ENCODE measurements at regions not wholly inside any gene's neighbourhood (a gene's known extent, or its start where the extent isn't known, plus 50 kb on each side); places are given as distances from the start of the nearest gene placed in this dataset.

DNA sequence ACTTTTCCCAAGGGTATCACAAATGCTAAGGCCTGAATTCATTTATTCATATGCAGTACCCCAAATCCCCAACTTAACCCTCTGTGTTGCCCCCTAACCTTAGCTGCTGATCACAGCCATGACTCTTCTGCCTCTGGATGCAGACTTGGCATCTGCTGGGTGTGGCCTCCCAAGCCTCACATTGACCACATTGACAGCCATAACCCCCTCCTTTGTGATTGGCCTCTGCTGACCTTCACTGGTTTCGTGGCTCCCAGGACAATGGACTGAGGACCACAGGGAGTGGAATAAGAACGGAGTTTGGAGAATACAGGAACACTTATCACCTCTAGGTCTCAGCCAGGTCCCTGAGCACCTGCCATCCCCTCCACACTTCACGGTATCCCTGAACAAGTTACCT, 123.6 kb upstream of the CPEB2 start:
- no peak overlapping the region for H3K4me3 ChIP-seq
- intact Hi-C loops (cut with DNase I) = no loop called here
- WGBS (ENCODE audit: insufficient coverage, low coverage, low lambda C conversion rate, missing lambda C conversion rate) = 93% methylated on average over 3 of the region's 3 CpGs

DNA sequence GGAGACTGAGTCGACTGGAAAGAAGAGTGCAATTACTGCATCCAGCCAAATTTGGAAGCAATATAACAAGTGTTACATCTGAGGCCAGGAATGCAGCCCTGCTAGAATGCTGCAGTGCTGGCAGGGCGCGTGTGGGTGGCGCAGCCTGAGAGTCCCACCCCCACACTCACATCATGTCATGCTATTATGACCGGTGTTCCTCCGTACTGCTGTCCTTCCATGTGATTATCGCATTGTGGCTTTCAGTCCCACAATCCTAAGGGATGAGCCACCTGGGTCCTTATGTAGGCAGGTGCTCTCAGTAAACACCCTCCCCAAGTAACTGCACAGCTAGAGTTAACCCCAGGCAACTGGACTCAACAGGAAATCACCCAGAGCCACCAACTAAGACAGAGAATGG, 122.6 kb upstream of the CPEB2 start:
- intact Hi-C loops (cut with DNase I) = no loop called here
- H3K27ac ChIP-seq = no peak overlapping the region
- peaks cover 0 to 13% (median 0%) of the 10 kb centered on the region in 4 donors for H3K4me1 ChIP-seq
- no peaks in the 10 kb centered on the region for H3K36me3 ChIP-seq
- H3K9me3 ChIP-seq = no peaks in the 10 kb centered on the region
- DNase-seq = no peak
- no peak for TF ChIP-seq POLR2A (IDR thresholded peaks at IDR 0.05)
- TF ChIP-seq, protein P1, sequence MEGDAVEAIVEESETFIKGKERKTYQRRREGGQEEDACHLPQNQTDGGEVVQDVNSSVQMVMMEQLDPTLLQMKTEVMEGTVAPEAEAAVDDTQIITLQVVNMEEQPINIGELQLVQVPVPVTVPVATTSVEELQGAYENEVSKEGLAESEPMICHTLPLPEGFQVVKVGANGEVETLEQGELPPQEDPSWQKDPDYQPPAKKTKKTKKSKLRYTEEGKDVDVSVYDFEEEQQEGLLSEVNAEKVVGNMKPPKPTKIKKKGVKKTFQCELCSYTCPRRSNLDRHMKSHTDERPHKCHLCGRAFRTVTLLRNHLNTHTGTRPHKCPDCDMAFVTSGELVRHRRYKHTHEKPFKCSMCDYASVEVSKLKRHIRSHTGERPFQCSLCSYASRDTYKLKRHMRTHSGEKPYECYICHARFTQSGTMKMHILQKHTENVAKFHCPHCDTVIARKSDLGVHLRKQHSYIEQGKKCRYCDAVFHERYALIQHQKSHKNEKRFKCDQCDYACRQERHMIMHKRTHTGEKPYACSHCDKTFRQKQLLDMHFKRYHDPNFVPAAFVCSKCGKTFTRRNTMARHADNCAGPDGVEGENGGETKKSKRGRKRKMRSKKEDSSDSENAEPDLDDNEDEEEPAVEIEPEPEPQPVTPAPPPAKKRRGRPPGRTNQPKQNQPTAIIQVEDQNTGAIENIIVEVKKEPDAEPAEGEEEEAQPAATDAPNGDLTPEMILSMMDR (IDR thresholded peaks at IDR 0.05) = no peak
- H3K4me3 ChIP-seq = no peak overlapping the region
- H3K27me3 ChIP-seq = no peaks in the 10 kb centered on the region
- ATAC-seq = no peak
- 80% methylated on average over 1 of the region's 7 CpGs for WGBS (ENCODE audit: insufficient coverage, low coverage, low lambda C conversion rate, missing lambda C conversion rate)

More for the DNA sequence above, 123.6 kb upstream of the CPEB2 start:
- Histone ChIP-seq H3K27ac (no peak overlapping the region), H3K9me3 (no peaks in the 10 kb centered on the region), H3K36me3 (no peaks in the 10 kb centered on the region), H3K4me1 (peaks cover 0 to 18% (median 0%) of the 10 kb centered on the region in 4 donors), H3K27me3 (no peaks in the 10 kb centered on the region)
- DNase-seq (no peak), ATAC-seq (no peak)
- TF ChIP-seq POLR2A (IDR thresholded peaks at IDR 0.05) = no peak
- TF ChIP-seq, protein P1 (IDR thresholded peaks at IDR 0.05) = no peak

GRCh38 chr4:14880805-14881204, 121.5 kb upstream of the CPEB2 start:
- intact Hi-C loops (cut with DNase I) = no loop called here
- no peak overlapping the region for H3K27ac ChIP-seq
- H3K4me3 ChIP-seq = no peak overlapping the region
- 83% methylated on average over 1 of the region's 2 CpGs for WGBS (ENCODE audit: insufficient coverage, low coverage, low lambda C conversion rate, missing lambda C conversion rate)
- peak in 1 of 4 donors; percentile 12 for ATAC-seq
- H3K27me3 ChIP-seq = no peaks in the 10 kb centered on the region
- no peaks in the 10 kb centered on the region for H3K9me3 ChIP-seq
- H3K36me3 ChIP-seq = no peaks in the 10 kb centered on the region
- H3K4me1 ChIP-seq = peaks cover 0 to 12% (median 0%) of the 10 kb centered on the region in 4 donors
- TF ChIP-seq, protein P1 (IDR thresholded peaks at IDR 0.05) = no peak
- no peak for TF ChIP-seq POLR2A (IDR thresholded peaks at IDR 0.05)
- DNase-seq = no peak

DNA sequence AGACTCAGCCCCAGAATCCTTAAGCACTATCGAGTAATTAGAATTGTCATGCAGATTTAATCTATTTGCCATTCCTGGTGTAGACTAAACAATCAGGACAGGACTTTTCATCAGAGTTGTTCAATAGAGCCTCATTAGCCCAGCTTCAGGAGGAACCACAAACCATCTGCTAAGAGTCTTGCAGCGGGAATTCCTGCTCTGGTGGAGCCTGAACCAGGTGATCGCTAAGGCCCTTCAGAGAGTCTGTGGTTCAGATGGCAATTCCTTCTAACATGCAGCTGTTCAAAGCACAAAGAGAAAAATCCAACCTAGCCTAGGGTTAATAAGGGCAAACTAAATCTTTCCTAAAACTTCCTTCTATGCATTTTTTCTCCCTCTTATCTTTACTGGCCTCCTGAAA, 119.1 kb upstream of the CPEB2 start:
- Histone ChIP-seq H3K27ac (no peak overlapping the region), H3K9me3 (no peaks in the 10 kb centered on the region), H3K36me3 (no peaks in the 10 kb centered on the region), H3K4me3 (no peak overlapping the region), H3K4me1 (peaks cover 0 to 8% (median 0%) of the 10 kb centered on the region in 4 donors), H3K27me3 (no peaks in the 10 kb centered on the region)
- intact Hi-C loops (cut with DNase I) = no loop called here
- DNase-seq (no peak), ATAC-seq (no peak)
- TF ChIP-seq, protein P1 (IDR thresholded peaks at IDR 0.05) = no peak
- TF ChIP-seq POLR2A (IDR thresholded peaks at IDR 0.05) = no peak
- WGBS (ENCODE audit: insufficient coverage, low coverage, low lambda C conversion rate, missing lambda C conversion rate) = 100% methylated on average over 1 of the region's 3 CpGs

- intact Hi-C loops (cut with DNase I) = no loop called here
- no peak for DNase-seq
- H3K9me3 ChIP-seq = no peaks in the 10 kb centered on the region
- WGBS (ENCODE audit: insufficient coverage, low coverage, low lambda C conversion rate, missing lambda C conversion rate) = 92% methylated on average over 1 of the region's 1 CpG
- no peak overlapping the region for H3K4me3 ChIP-seq
- H3K36me3 ChIP-seq = no peaks in the 10 kb centered on the region
- H3K4me1 ChIP-seq = peaks cover 0 to 8% (median 0%) of the 10 kb centered on the region in 4 donors
- H3K27me3 ChIP-seq = no peaks in the 10 kb centered on the region
- H3K27ac ChIP-seq = no peak overlapping the region
- no peak for ATAC-seq
- no peak for TF ChIP-seq POLR2A (IDR thresholded peaks at IDR 0.05)
- TF ChIP-seq, protein P1 (IDR thresholded peaks at IDR 0.05) = no peak
Observed at GRCh38 chr4:14883661-14884060, 118.6 kb upstream of the CPEB2 start.
